H1 (cell line): ENCODE measurements at regions not wholly inside any gene's neighbourhood (a gene's known extent, or its start where the extent isn't known, plus 50 kb on each side); places are given as distances from the start of the nearest gene placed in this dataset.

Source experiments
- BCL11A ChIP-seq, 2 experiments: IDR thresholded peaks; one replicate each; pipeline ENCODE4 v1.6.1; 2011; ENCODE audit warnings: low read depth in 2 of 2, low read length in 2 of 2, mild to moderate bottlenecking in 2 of 2

GRCh38 chr2:106959975-106960682 lies 74.2 kb upstream of the ST6GAL2 start (continued):
- no peak for TF ChIP-seq BCL11A (IDR thresholded peaks at IDR 0.05; ENCODE audit: low read depth in 2 of 2, low read length in 2 of 2)
- TF ChIP-seq, all 59 proteins: peak for 0
